ENCODE measurements at regions not wholly inside any gene's neighbourhood (a gene's known extent, or its start where the extent isn't known, plus 50 kb on each side); places are given as distances from the start of the nearest gene placed in this dataset.

DNA sequence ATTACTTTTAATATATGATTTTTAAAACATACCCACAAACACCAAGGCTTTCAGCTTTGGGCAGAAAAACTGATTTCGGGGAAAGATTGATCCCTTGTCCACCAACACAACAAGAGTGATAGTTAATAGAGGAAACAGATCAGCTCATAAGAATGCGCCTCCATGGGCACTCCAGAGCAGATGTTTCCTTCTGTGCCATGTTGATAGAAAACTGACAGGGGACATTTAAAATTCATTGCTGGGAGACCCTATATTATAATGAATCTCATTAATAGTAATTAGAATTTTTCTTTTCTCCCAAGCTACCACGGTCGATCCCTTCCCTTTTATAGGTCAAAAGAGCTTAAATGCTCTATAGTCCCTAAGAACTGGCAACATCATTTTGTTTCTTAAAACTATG, 431.2 kb downstream of the IRS2 start:
- TF ChIP-seq, protein P1, sequence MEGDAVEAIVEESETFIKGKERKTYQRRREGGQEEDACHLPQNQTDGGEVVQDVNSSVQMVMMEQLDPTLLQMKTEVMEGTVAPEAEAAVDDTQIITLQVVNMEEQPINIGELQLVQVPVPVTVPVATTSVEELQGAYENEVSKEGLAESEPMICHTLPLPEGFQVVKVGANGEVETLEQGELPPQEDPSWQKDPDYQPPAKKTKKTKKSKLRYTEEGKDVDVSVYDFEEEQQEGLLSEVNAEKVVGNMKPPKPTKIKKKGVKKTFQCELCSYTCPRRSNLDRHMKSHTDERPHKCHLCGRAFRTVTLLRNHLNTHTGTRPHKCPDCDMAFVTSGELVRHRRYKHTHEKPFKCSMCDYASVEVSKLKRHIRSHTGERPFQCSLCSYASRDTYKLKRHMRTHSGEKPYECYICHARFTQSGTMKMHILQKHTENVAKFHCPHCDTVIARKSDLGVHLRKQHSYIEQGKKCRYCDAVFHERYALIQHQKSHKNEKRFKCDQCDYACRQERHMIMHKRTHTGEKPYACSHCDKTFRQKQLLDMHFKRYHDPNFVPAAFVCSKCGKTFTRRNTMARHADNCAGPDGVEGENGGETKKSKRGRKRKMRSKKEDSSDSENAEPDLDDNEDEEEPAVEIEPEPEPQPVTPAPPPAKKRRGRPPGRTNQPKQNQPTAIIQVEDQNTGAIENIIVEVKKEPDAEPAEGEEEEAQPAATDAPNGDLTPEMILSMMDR (IDR thresholded peaks at IDR 0.05; ENCODE audit: borderline replicate concordance, extremely low read depth, low read length, poor library complexity, severe bottlenecking), result no peak
- no peak for TF ChIP-seq EZH2 (IDR thresholded peaks at IDR 0.05; ENCODE audit: borderline replicate concordance, low read depth, low read length, severe bottlenecking)

Measured in DND-41 (cell line).